AG04450 (cell line): ENCODE measurements at regions not wholly inside any gene's neighbourhood (a gene's known extent, or its start where the extent isn't known, plus 50 kb on each side); places are given as distances from the start of the nearest gene placed in this dataset.

Experiments used
- CTCF ChIA-PET: fragments of 300-600, 350-600 bp; formaldehyde crosslinking; extraction: SDS; loops from one replicate; lab custom pipeline; 2022; ENCODE audit warnings: antibody characterized with exemption, inconsistent platforms; lab: Charles Lee
- POLR2A ChIA-PET: fragments of 350-600 bp; formaldehyde crosslinking; extraction: SDS; loops from one replicate; lab custom pipeline; 2021; ENCODE audit warnings: antibody characterized with exemption, inconsistent platforms; lab: Yijun Ruan, JAX
- DNase-seq: peaks from one replicate; pipeline ENCODE4 v3.0.0-alpha.2; 2011; ENCODE audit warnings: low read depth, low spot score
- H3K27ac ChIP-seq: one replicate; pipeline ENCODE4 v1.5.1; 2012; ENCODE audit warnings: low read depth, low read length, control low read depth
- H3K27me3 ChIP-seq: one replicate; pipeline ENCODE4 v1.6.0; 2012; ENCODE audit warnings: low read length; ENCODE audit not compliant: control insufficient read depth, insufficient read depth
- H3K4me3 ChIP-seq: 2 replicates; pipeline ENCODE4 v1.5.1; 2011; ENCODE audit warnings: mild to moderate bottlenecking, low read depth, low read length, control low read depth
- H3K9me3 ChIP-seq: 2 replicates; pipeline ENCODE4 v1.5.1; 2012; ENCODE audit warnings: low read length; ENCODE audit not compliant: control insufficient read depth, insufficient read depth
- TF ChIP-seq, protein P1 (sequence below): IDR thresholded peaks from 2 replicates; pipeline ENCODE4 v1.5.1; 2011; ENCODE audit warnings: low read depth, low read length, control low read depth, inconsistent platforms

- H3K27me3 ChIP-seq, result no peaks in the 10 kb centered on the region
- TF ChIP-seq, protein P1, sequence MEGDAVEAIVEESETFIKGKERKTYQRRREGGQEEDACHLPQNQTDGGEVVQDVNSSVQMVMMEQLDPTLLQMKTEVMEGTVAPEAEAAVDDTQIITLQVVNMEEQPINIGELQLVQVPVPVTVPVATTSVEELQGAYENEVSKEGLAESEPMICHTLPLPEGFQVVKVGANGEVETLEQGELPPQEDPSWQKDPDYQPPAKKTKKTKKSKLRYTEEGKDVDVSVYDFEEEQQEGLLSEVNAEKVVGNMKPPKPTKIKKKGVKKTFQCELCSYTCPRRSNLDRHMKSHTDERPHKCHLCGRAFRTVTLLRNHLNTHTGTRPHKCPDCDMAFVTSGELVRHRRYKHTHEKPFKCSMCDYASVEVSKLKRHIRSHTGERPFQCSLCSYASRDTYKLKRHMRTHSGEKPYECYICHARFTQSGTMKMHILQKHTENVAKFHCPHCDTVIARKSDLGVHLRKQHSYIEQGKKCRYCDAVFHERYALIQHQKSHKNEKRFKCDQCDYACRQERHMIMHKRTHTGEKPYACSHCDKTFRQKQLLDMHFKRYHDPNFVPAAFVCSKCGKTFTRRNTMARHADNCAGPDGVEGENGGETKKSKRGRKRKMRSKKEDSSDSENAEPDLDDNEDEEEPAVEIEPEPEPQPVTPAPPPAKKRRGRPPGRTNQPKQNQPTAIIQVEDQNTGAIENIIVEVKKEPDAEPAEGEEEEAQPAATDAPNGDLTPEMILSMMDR, result no peak
- H3K27ac ChIP-seq, result no peak overlapping the region
- CTCF ChIA-PET, result no interaction called here
- no peaks in the 10 kb centered on the region for H3K9me3 ChIP-seq
- no peak overlapping the region for H3K4me3 ChIP-seq
- DNase-seq, result no peak
- POLR2A ChIA-PET, result no interaction called here
Measured at GRCh38 chr12:42978708-42979107, 389.2 kb upstream of the PRICKLE1 start.

DNA sequence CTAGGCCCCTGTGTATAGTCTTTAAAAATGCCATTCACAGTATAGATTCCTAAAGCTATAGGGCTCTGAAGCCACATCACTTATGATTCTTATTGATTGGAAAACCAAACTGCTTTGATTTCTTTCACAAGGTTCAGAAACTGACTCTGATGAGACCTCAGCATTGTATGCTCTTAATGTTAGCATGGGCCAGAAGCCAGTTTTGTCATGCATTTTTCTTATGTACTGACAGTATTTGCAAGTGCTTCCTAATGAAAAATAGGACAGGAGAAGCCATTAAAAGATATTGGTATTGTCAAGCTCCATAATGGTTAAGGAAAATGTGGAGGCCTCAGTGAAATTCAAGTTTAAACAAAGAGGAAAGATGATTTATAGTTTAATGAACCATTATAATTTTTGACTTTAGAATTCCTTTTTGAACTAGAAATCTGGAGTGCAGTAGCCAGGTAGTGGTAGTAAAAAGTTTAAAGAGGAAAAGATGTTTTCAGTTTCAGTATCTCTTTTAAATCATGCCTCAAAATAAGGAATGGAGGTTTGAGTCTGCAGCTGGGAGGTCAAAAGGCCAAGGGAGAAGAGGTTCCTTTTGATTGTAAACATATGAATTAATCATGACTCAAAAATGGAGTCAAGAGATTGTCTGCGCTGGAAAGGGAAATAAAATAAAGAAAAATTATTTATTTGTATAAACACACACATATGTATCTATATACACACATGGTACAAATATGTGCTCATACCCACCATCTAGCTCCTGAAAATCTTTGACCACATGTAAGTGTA, 388.1 kb upstream of the PRICKLE1 start:
- Histone ChIP-seq H3K4me3 (no peak overlapping the region), H3K27me3 (no peaks in the 10 kb centered on the region), H3K27ac (no peak overlapping the region), H3K9me3 (no peaks in the 10 kb centered on the region)
- POLR2A ChIA-PET, result no interaction called here
- no peak for DNase-seq
- TF ChIP-seq, protein P1, result no peak
- CTCF ChIA-PET, result interaction anchor here (0.6 kb wide), 1 partner anchor 465 kb away, joined by 3 read pairs; no protein-coding TSS in a partner anchor

DNA sequence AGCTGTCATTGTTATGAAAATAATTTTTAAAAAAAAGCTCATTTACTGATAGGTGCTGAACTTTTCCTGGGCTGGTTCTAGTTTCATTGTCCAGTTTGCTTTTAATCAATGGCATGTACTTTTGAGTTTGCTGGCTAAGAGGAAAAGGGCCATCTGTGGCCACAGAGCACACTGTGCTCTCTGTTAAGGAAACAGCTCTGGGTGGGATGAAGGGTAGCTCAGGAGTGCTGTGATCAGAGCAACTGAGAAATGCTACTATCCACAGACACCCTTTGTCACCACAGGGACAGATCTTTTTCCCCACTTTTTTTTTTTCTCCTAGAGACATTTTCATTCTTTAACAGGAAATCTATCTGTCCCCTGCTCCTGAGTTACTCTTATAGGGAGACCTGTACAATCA, 387.1 kb upstream of the PRICKLE1 start:
- no peak for DNase-seq
- POLR2A ChIA-PET, result no interaction called here

GRCh38 chr12:42976122-42976521, 386.6 kb upstream of the PRICKLE1 start:
- CTCF ChIA-PET, result interaction anchor here (0.7 kb wide), 1 partner anchor 363 kb away, joined by 3 read pairs; no protein-coding TSS in a partner anchor

More for the DNA sequence above, 387.1 kb upstream of the PRICKLE1 start:
- H3K27me3 ChIP-seq, result no peaks in the 10 kb centered on the region
- CTCF ChIA-PET, result interaction anchor here (0.7 kb wide), 1 partner anchor 362 kb away, joined by 3 read pairs; no protein-coding TSS in a partner anchor
- TF ChIP-seq, protein P1, result no peak
- no peak overlapping the region for H3K27ac ChIP-seq
- no peak overlapping the region for H3K4me3 ChIP-seq
- no peaks in the 10 kb centered on the region for H3K9me3 ChIP-seq

GRCh38 chr12:42969355-42969754, 379.8 kb upstream of the PRICKLE1 start:
- CTCF ChIA-PET, result no interaction called here
- Histone ChIP-seq H3K9me3 (no peaks in the 10 kb centered on the region), H3K4me3 (no peak overlapping the region), H3K27me3 (no peaks in the 10 kb centered on the region), H3K27ac (no peak overlapping the region)
- POLR2A ChIA-PET, result no interaction called here
- DNase-seq, result no peak
- TF ChIP-seq, protein P1, result no peak

More at GRCh38 chr12:42976122-42976521, 386.6 kb upstream of the PRICKLE1 start:
- no peak overlapping the region for H3K27ac ChIP-seq
- TF ChIP-seq, protein P1, result no peak
- POLR2A ChIA-PET, result no interaction called here
- no peaks in the 10 kb centered on the region for H3K27me3 ChIP-seq
- H3K9me3 ChIP-seq, result no peaks in the 10 kb centered on the region
- DNase-seq, result no peak
- H3K4me3 ChIP-seq, result no peak overlapping the region
